IMR-90 (cell line): ENCODE measurements at regions not wholly inside any gene's neighbourhood (a gene's known extent, or its start where the extent isn't known, plus 50 kb on each side); places are given as distances from the start of the nearest gene placed in this dataset.

Source experiments
- ATAC-seq: fragments of 200-7000 bp; cut with Tn5 transposase; 2 replicates; pipeline ENCODE4 v1.9.1; 2020; ENCODE audit warnings: low read depth, mild to moderate bottlenecking, moderate library complexity
- BruUV-seq: library from RNA; stranded (reverse); fragments of 400-500 nt; replicated peaks from 2 replicates; lab custom pipeline; 2021; lab: Mats Ljungman, UMichigan
- CTCF ChIA-PET: fragments of 300-600 bp; formaldehyde crosslinking; extraction: SDS; loops from one replicate; lab custom pipeline; 2021; ENCODE audit warnings: antibody characterized with exemption; lab: Yijun Ruan, JAX
- POLR2A ChIA-PET: fragments of 300-600 bp; sonication (Branson Sonifier 250); formaldehyde crosslinking; loops from one replicate; lab custom pipeline; 2022; ENCODE audit warnings: antibody characterized with exemption; ENCODE audit not compliant: unreplicated experiment; lab: Charles Lee
- DNase-seq: peaks from one replicate; pipeline ENCODE4 v3.0.0; 2013
- H2AFZ ChIP-seq: replicated peaks from 2 replicates; pipeline ENCODE3; 2013; ENCODE audit warnings: low read length, mild to moderate bottlenecking; ENCODE audit not compliant: poor library complexity
- H2AK5ac ChIP-seq: 2 replicates; pipeline ENCODE4 v1.6.1; 2013; ENCODE audit warnings: low read depth, low read length, inconsistent platforms
- H2AK9ac ChIP-seq: replicated peaks from 2 replicates; pipeline ENCODE3; 2013; ENCODE audit warnings: mild to moderate bottlenecking, low read depth, low read length, moderate library complexity; ENCODE audit not compliant: poor library complexity
- H2BK120ac ChIP-seq: 2 replicates; pipeline ENCODE4 v1.6.1; 2013; ENCODE audit warnings: low read depth, low read length, inconsistent platforms
- H2BK15ac ChIP-seq: 3 replicates; pipeline ENCODE4 v1.6.1; 2013; ENCODE audit warnings: low read depth, low read length, inconsistent platforms
- H2BK20ac ChIP-seq: 2 replicates; pipeline ENCODE4 v1.6.1; 2013; ENCODE audit warnings: low read depth, mild to moderate bottlenecking, inconsistent platforms, low read length, moderate library complexity
- H2BK5ac ChIP-seq: 2 replicates; pipeline ENCODE4 v1.6.1; 2013; ENCODE audit warnings: mild to moderate bottlenecking, low read depth, low read length, inconsistent platforms; ENCODE audit not compliant: poor library complexity, severe bottlenecking
- H3K14ac ChIP-seq: replicated peaks from 2 replicates; pipeline ENCODE4 v1.6.1; 2013; ENCODE audit warnings: low read depth, low read length, inconsistent platforms
- H3K18ac ChIP-seq: 2 replicates; pipeline ENCODE4 v1.6.1; 2013; ENCODE audit warnings: low read depth, low read length, control low read depth
- H3K23ac ChIP-seq: 2 replicates; pipeline ENCODE4 v1.6.1; 2013; ENCODE audit warnings: low read depth, low read length, inconsistent platforms
- H3K27ac ChIP-seq: 2 replicates; pipeline ENCODE4 v1.5.1; 2013; ENCODE audit warnings: mild to moderate bottlenecking, control low read depth, low read length; ENCODE audit not compliant: insufficient read depth
- H3K27me3 ChIP-seq: 2 replicates; pipeline ENCODE4 v1.6.1; 2013; ENCODE audit warnings: low read length; ENCODE audit not compliant: control insufficient read depth, insufficient read depth
- H3K36me3 ChIP-seq: 2 replicates; pipeline ENCODE4 v1.6.1; 2013; ENCODE audit warnings: low read length, mixed read lengths; ENCODE audit not compliant: control insufficient read depth, insufficient read depth
- H3K4ac ChIP-seq: 2 replicates; pipeline ENCODE4 v1.6.1; 2013; ENCODE audit warnings: low read depth, low read length, inconsistent platforms
- H3K4me1 ChIP-seq: 2 replicates; pipeline ENCODE4 v1.6.1; 2013; ENCODE audit warnings: low read length, mixed read lengths; ENCODE audit not compliant: control insufficient read depth, insufficient read depth
- H3K4me2 ChIP-seq: 2 replicates; pipeline ENCODE4 v1.6.1; 2013; ENCODE audit warnings: low read depth, mild to moderate bottlenecking, control low read depth, low read length, moderate library complexity
- H3K4me3 ChIP-seq: 2 replicates; pipeline ENCODE4 v1.5.1; 2013; ENCODE audit warnings: low read depth, mild to moderate bottlenecking, control low read depth, low read length, moderate library complexity; ENCODE audit not compliant: insufficient read depth
- H3K56ac ChIP-seq: 2 replicates; pipeline ENCODE4 v1.6.1; 2013; ENCODE audit warnings: low read length, inconsistent platforms; ENCODE audit not compliant: insufficient read depth; ENCODE audit errors: extremely low read depth
- H3K79me1 ChIP-seq, 2 experiments: 2 replicates each; pipeline ENCODE4 v1.6.1; 2013; ENCODE audit warnings: low read length in 2 of 2, inconsistent platforms in 1 of 2, low read depth in 1 of 2
- H3K9ac ChIP-seq: 2 replicates; pipeline ENCODE4 v1.6.1; 2013; ENCODE audit warnings: low read depth, low read length, control low read depth
- H3K9me1 ChIP-seq: 2 replicates; pipeline ENCODE4 v1.6.1; 2013; ENCODE audit warnings: low read length, inconsistent platforms; ENCODE audit not compliant: insufficient read depth
- H3K9me3 ChIP-seq: 2 replicates; pipeline ENCODE4 v1.6.1; 2013; ENCODE audit warnings: low read length; ENCODE audit not compliant: control insufficient read depth, insufficient read depth
- H4K20me1 ChIP-seq: 2 replicates; pipeline ENCODE4 v1.6.1; 2013; ENCODE audit warnings: low read length, inconsistent platforms; ENCODE audit not compliant: insufficient read depth
- H4K5ac ChIP-seq: 2 replicates; pipeline ENCODE4 v1.6.1; 2013; ENCODE audit warnings: mild to moderate bottlenecking, low read depth, low read length, control low read depth
- H4K8ac ChIP-seq, 2 experiments: 2 replicates each; pipeline ENCODE4 v1.6.1; 2013; ENCODE audit warnings: low read depth in 2 of 2, low read length in 2 of 2, control low read depth in 1 of 2, inconsistent platforms in 1 of 2
- H4K91ac ChIP-seq: 2 replicates; pipeline ENCODE4 v1.6.1; 2013; ENCODE audit warnings: low read depth, low read length, inconsistent platforms; ENCODE audit not compliant: insufficient read depth
- BHLHE40 ChIP-seq: fragments of 150-350 bp; IDR thresholded peaks from 2 replicates; pipeline ENCODE4 v1.6.1; 2016; ENCODE audit warnings: mild to moderate bottlenecking, low read depth, low read length
- CEBPB ChIP-seq: IDR thresholded peaks from 2 replicates; pipeline ENCODE4 v1.6.1; 2012; ENCODE audit warnings: low read depth, low read length, improper control_type of control experiment
- CHD1 ChIP-seq: IDR thresholded peaks from 2 replicates; pipeline ENCODE4 v1.6.1; 2012; ENCODE audit warnings: low read depth, low read length, improper control_type of control experiment
- ELK1 ChIP-seq: fragments of 150-350 bp; IDR thresholded peaks from 2 replicates; pipeline ENCODE4 v1.6.1; 2016; ENCODE audit warnings: low read depth, mild to moderate bottlenecking, low read length, moderate library complexity, borderline replicate concordance
- FOS ChIP-seq: fragments of 150-350 bp; IDR thresholded peaks from 2 replicates; pipeline ENCODE4 v1.6.1; 2016; ENCODE audit warnings: low read depth, low read length
- MAZ ChIP-seq: IDR thresholded peaks from 2 replicates; pipeline ENCODE4 v1.6.1; 2012; ENCODE audit warnings: low read depth, mild to moderate bottlenecking, low read length, improper control_type of control experiment, moderate library complexity, borderline replicate concordance
- MXI1 ChIP-seq: IDR thresholded peaks from 2 replicates; pipeline ENCODE4 v1.6.1; 2012; ENCODE audit warnings: low read depth, mild to moderate bottlenecking, low read length, moderate library complexity, borderline replicate concordance
- NFE2L2 ChIP-seq: fragments of 150-350 bp; IDR thresholded peaks from 2 replicates; pipeline ENCODE4 v1.6.1; 2016; ENCODE audit warnings: low read depth, mild to moderate bottlenecking, low read length
- POLR2A ChIP-seq: IDR thresholded peaks from 2 replicates; pipeline ENCODE4 v1.6.1; 2012; ENCODE audit warnings: mild to moderate bottlenecking, low read depth, low read length
- RCOR1 ChIP-seq: IDR thresholded peaks from 2 replicates; pipeline ENCODE4 v1.6.1; 2012; ENCODE audit warnings: mild to moderate bottlenecking, low read length, improper control_type of control experiment; ENCODE audit not compliant: insufficient replicate concordance
- RFX5 ChIP-seq: IDR thresholded peaks from 2 replicates; pipeline ENCODE4 v1.8.0; 2012; ENCODE audit warnings: low read depth, mild to moderate bottlenecking, low read length, moderate library complexity
- SMC3 ChIP-seq: fragments of 150-350 bp; IDR thresholded peaks from 2 replicates; pipeline ENCODE4 v1.6.1; 2016; ENCODE audit warnings: low read depth, mild to moderate bottlenecking, antibody characterized with exemption, low read length, moderate library complexity
- USF2 ChIP-seq: fragments of 150-350 bp; IDR thresholded peaks from 2 replicates; pipeline ENCODE4 v1.6.1; 2017; ENCODE audit warnings: mild to moderate bottlenecking, antibody characterized with exemption, low read length, low read depth
- WGBS, 2 experiments: methylation state at CpG; one replicate each; pipeline versions ENCODE4 v1.1.5 to v1.1.7; 2013; ENCODE audit warnings: missing lambda C conversion rate in 2 of 2; ENCODE audit not compliant: insufficient read length in 1 of 2; ENCODE audit errors: extremely low coverage in 2 of 2; 5-methylcytosine and 5-hydroxymethylcytosine counted together
- dilution Hi-C: fragments of 300-500 bp; cut with HindIII; formaldehyde crosslinking; loops from one replicate; pipeline ENCODE4 v1.14.3; 2018; ENCODE audit warnings: low sequenced_read_pairs; ENCODE audit not compliant: unreplicated experiment
- in situ Hi-C: fragments of 300-500 bp; cut with MboI; formaldehyde crosslinking; loops from 3 replicates; pipeline ENCODE4 v1.14.3; 2019; ENCODE audit warnings: low sequenced_read_pairs, inconsistent platforms, mixed read lengths
- intact Hi-C: fragments of 100-400 bp; cut with micrococcal nuclease; formaldehyde crosslinking; loops from 2 replicates; pipeline ENCODE4 v1.10.0; 2022

- POLR2A ChIA-PET, result no interaction called here
- intact Hi-C loops (no loop called here), dilution Hi-C loops (no loop called here), in situ Hi-C loops (no loop called here)
- Histone ChIP-seq H3K4me1 (no peaks in the 10 kb centered on the region), H2BK5ac (no peak overlapping the region), H3K4me2 (no peak overlapping the region), H3K56ac (no peak overlapping the region), H3K9me3 (no peaks in the 10 kb centered on the region), H4K20me1 (no peaks in the 10 kb centered on the region), H3K79me1 (no peaks in the 10 kb centered on the region), H2AK5ac (no peak overlapping the region), H4K8ac (no peak overlapping the region), H2BK15ac (no peak overlapping the region), H4K5ac (no peak overlapping the region), H2BK20ac (no peak overlapping the region), H3K18ac (no peak overlapping the region), H2BK120ac (no peak overlapping the region), H4K91ac (no peak overlapping the region), H3K9ac (no peak overlapping the region), H3K14ac (no peak overlapping the region), H3K27me3 (no peaks in the 10 kb centered on the region), H3K4me3 (no peak overlapping the region), H2AK9ac (no peak overlapping the region), H3K4ac (no peak overlapping the region), H3K27ac (no peak overlapping the region), H2AFZ (no peak overlapping the region), H3K36me3 (no peaks in the 10 kb centered on the region), H3K9me1 (no peaks in the 10 kb centered on the region), H3K23ac (no peak overlapping the region)
- ATAC-seq (no peak), DNase-seq (no peak)
- CTCF ChIA-PET, result no interaction called here
- 0% methylated on average over 1 of the region's 2 CpGs; no CpG with 5 or more reads in 1 of the 2 experiments for WGBS, 2 experiments
- no TSS peak for BruUV-seq
- TF ChIP-seq CEBPB, result no peak
- TF ChIP-seq POLR2A, result no peak
- TF ChIP-seq ELK1, result no peak
- TF ChIP-seq USF2, result no peak
- TF ChIP-seq MAZ, result no peak
- TF ChIP-seq SMC3, result no peak
- no peak for TF ChIP-seq RFX5
- no peak for TF ChIP-seq FOS
- TF ChIP-seq NFE2L2, result no peak
- TF ChIP-seq CHD1, result no peak
- TF ChIP-seq RCOR1, result no peak
- no peak for TF ChIP-seq MXI1
- no peak for TF ChIP-seq BHLHE40
Measured at GRCh38 chr18:31246460-31246859, 71.5 kb upstream of the DSG1 start.
